ENCODE measurements at regions not wholly inside any gene's neighbourhood (a gene's known extent, or its start where the extent isn't known, plus 50 kb on each side); places are given as distances from the start of the nearest gene placed in this dataset.

- TF ChIP-seq JUNB (IDR thresholded peaks at IDR 0.05) = no peak
- TF ChIP-seq EP300 (IDR thresholded peaks at IDR 0.05) = no peak
- TF ChIP-seq CTCF (IDR thresholded peaks at IDR 0.05) = no peak
- no peak for TF ChIP-seq POLR2A (IDR thresholded peaks at IDR 0.05; ENCODE audit: low read length)
- TF ChIP-seq JUN (IDR thresholded peaks at IDR 0.05) = no peak
- TF ChIP-seq NFE2L2 (conservative IDR thresholded peaks at IDR 0.05; ENCODE audit: low read length) = no peak
- TF ChIP-seq BHLHE40 (IDR thresholded peaks at IDR 0.05; ENCODE audit: low read depth, low read length) = no peak
- TF ChIP-seq REST (IDR thresholded peaks at IDR 0.05) = no peak
- TF ChIP-seq KDM5A (IDR thresholded peaks at IDR 0.05) = no peak
- TF ChIP-seq MAX (IDR thresholded peaks at IDR 0.05) = no peak
- no peak for TF ChIP-seq RFX5 (IDR thresholded peaks at IDR 0.05)
- no peak for TF ChIP-seq NR3C1 (IDR thresholded peaks at IDR 0.05)
- no peak for TF ChIP-seq RNF2 (IDR thresholded peaks at IDR 0.05; ENCODE audit: borderline replicate concordance, low read depth)
- no peak for TF ChIP-seq USF2 (IDR thresholded peaks at IDR 0.05)
Observed at GRCh38 chr20:51089272-51089781, 66.4 kb upstream of the KCNG1 start.
